ENCODE measurements at regions not wholly inside any gene's neighbourhood (a gene's known extent, or its start where the extent isn't known, plus 50 kb on each side); places are given as distances from the start of the nearest gene placed in this dataset.
A peak's percentile ranks its signal among the peaks of the same experiment; 100 is the strongest.
"Not testable (repeated sequence)": the region's sequence is repeated elsewhere in the genome, so short reads cannot be mapped to it uniquely, and the experiment has no call there.

GRCh38 chr12:68387338-68387737, 55.2 kb upstream of the MDM1 start:
- no peak for DNase-seq

GRCh38 chr12:68389305-68389704, 57.1 kb upstream of the MDM1 start:
- no peak for DNase-seq

DNA sequence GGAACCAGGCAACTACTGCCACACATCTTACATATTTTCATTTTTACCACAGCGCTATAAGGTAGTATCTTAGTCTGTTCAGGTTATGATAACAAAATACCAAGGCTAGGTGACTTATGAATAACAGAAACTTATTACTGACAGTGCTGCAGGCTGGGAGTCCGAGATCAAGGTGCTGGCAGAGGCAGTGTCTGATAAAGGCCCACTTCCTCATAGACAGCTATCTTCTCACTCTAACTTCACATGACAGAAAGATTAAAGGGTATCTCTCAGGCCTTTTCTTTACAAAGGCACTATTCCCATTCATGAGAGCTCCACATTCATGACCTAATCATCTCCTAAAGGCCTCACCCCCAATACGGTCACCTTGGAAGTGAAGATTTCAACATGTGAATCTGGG, 59.8 kb upstream of the MDM1 start:
- DNase-seq: peak; percentile 83

DNA sequence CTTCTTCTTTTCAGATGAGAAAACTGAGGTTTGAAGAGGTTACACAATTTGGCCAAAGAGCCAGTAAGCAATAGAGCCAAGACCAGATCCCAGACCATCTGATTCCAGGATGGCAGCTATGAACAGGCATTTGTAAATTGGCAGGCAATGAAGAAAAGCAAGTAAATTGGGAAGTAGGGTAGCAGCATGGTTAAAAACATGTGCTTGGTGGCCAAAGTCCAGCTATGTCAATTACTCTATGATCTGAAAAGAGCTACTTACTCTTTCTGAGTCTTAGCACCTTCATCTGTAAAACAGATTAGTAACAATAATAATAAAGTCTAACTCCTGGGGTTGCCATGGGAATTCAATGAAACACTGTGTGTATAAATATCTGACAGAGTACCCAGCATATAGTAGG, 60.2 kb upstream of the MDM1 start:
- DNase-seq: no peak

GRCh38 chr12:68393417-68393816, 61.3 kb upstream of the MDM1 start:
- DNase-seq: peak; percentile 50

DNA sequence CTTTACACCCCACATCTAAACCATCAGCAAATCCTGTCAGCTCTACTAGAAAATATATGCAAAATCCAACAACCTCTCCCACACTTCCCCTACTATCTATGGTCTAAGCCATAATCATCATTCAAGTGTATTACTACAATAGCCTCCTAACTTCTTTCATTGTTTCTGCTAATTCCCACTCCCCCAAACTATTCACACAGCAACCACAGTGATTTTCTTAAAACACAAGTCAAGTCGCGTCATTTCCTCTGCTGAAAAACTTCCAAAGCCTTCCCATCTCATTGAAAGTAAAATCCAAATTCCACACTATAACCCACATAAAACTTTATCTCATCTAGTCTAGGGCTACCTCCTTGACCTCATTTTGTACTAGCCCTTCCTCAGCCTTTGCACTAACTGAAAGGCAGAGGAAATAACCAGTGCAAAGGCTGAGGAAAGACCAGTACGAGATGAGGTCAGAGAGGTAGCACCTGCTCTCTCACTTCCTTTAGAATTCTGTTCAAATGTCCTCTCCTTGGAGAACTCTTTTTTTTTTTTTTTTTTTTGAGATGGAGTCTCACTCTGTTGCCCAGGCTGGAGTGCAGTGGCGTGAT, 65.5 kb upstream of the MDM1 start:
- no peak for DNase-seq

DNA sequence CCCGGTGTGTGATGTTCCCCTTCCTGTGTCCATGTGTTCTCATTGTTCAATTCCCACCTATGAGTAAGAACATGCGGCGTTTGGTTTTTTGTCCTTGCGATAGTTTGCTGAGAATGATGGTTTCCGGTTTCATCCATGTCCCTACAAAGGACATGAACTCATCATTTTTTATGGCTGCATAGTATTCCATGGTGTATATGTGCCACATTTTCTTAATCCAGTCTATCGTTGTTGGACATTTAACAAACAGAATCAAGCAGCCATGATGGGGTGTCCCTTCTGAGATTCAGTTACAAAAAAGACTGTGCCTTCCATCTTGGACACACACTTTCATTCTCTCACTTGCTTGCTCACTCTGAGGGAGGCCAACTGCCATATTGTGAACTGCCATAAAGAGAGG, 66.5 kb upstream of the MDM1 start:
- not testable (repeated sequence) for DNase-seq

- no peak for DNase-seq
Measured at GRCh38 chr12:68400226-68400829, 68.2 kb upstream of the MDM1 start.

DNA sequence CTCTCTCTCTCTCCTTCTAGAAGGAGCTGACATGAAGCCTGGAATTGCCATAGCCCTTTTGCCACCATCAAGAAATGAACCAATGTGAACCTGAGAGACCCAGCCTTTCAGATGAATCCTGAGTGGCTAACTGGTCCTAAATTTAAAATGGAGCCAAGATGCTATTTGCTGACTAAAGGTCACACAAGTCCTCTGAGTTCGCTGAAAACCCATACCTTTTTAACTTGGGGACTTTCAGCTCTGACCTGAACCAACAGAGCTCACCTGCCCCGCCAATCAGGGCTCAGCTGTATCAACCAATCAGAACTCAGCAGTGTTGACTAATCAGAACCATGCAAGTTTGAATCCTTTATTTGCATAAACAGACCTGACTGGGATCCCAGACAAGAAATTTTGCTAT, 70.3 kb upstream of the MDM1 start:
- DNase-seq: no peak

- no peak for DNase-seq
Measured at GRCh38 chr12:68403296-68403695, 71.1 kb upstream of the MDM1 start.

- DNase-seq: peak; percentile 72
Measured at GRCh38 chr12:68403711-68404110, 71.5 kb upstream of the MDM1 start.

DNA sequence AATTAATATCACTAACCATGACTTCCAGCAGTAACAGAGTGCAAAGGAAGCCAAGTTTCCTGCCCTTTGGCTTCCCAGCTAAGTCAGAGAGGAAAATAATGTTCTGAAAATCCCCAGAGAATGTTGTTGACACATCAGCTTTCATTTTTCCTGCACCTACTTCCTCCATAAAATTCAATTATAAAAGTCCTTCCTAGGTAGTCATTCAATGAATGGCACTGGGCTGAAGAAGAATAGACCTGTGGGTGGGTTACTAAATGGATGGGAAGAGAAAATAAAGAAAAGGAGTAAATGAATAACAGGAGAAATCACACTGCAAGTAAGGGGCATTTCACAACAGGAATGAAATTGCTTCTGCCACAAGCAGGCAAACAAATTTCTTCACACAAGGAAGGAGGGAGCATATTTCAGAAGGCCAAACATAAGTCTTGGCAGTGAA, 73.2 kb upstream of the MDM1 start:
- DNase-seq: no peak

DNA sequence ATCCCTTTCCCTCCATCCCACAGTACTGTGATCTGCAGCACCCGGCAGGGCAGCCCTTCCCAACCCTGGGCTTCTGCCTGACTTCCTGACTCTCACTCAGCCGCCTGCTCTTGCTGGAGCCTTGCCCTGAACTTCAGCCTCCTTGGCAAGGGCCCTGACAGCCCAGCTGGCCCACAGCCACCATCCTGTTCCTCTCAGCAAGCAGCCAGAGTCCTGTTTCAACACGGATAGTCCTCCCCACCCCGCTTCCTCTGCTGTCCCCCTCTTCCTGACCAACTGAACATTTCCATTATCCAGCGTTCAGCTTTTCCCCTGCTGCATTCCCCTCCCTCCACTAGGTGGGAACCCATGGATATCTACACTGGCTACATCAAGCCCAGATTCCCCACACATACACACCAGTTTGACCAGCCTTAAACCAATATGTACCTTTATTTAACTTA, 74.0 kb upstream of the MDM1 start:
- DNase-seq: no peak

DNA sequence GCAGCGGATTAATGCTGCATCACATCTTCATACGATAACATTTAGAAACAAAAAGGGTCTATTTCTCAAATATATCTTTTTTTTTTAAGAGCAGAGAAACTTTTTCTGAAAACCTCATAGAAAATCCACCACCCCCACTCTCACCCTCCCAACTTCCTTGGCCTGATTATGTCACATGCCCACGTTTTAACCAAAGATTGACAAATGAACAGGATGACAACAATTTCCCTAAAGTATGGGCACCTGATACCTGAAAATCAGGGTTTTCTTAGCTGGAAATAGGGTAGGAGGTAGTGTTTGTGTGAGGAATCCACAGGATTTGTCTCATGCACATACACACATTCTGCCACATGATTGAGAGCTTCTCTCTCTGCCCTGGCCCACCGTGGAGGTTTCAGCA, 74.7 kb upstream of the MDM1 start:
- no peak for DNase-seq

- DNase-seq: no peak
Measured at GRCh38 chr12:68410018-68410660, 78.0 kb upstream of the MDM1 start.

DNA sequence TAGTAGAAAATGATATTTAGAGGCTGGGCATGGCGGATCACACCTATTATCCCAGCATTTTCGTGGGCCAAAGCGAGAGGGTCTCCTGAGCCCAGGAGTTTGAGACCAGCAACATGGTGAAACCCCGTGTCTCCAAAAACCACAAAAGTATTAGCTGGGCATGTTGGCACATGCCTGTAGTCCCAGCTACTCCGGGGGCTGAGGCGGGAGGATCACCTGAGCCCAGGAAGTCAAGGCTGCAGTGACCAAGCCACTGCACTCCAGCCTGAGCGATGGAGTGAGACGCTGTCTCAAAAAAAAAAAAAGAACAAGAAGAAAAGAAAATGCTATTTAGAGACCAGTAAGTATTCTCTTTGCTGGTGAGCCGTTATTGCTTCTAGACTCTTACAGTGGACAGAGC, 79.2 kb upstream of the MDM1 start:
- DNase-seq: no peak

DNA sequence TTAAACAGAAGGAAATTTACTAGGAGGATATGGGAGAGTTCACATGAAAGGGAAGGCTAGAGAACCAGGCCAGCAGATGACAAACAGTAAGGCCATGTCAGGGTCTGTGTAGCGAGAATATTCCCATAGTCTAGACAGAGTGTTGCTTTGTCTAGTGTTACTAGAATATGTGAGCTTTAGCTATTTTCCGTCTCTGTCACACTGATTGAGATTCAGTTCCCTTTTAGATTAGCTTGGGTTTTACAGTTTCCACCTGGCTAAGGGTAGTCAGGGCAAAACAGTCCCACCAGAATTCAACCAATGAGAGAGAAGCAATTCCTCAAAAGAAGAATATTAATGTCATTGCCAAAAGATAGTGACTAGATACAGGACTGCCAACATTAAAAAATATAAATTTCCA, 82.8 kb upstream of the MDM1 start:
- no peak for DNase-seq

GRCh38 chr12:68416350-68416749, 84.2 kb upstream of the MDM1 start:
- no peak for DNase-seq

- no peak for DNase-seq
Measured at GRCh38 chr12:68416826-68417225, 84.7 kb upstream of the MDM1 start.

- DNase-seq: peak; percentile 25
Measured at GRCh38 chr12:68418137-68418460, 85.9 kb upstream of the MDM1 start.

GRCh38 chr12:68420225-68421010, 88.3 kb upstream of the MDM1 start:
- no peak for DNase-seq

DNA sequence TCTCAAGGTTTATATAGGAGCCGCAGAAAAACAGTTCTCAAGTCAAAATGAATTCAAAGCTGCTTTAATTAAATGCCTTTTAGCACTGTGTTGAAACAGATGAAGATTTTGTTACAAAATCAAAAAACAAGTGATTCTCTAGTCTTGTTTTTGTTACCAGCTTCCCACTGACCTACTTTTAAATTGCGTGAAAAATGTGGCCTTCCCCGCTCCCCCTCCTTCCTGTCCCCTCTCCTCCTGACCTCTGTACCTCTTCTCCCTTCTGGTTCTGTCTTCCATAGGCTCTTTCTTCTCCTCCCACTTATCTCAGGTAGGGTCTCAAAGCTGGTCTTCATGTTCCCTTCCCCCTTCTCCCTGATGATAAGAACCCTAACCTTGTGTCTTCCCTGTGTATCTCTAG, 90.0 kb upstream of the MDM1 start:
- DNase-seq: no peak

DNA sequence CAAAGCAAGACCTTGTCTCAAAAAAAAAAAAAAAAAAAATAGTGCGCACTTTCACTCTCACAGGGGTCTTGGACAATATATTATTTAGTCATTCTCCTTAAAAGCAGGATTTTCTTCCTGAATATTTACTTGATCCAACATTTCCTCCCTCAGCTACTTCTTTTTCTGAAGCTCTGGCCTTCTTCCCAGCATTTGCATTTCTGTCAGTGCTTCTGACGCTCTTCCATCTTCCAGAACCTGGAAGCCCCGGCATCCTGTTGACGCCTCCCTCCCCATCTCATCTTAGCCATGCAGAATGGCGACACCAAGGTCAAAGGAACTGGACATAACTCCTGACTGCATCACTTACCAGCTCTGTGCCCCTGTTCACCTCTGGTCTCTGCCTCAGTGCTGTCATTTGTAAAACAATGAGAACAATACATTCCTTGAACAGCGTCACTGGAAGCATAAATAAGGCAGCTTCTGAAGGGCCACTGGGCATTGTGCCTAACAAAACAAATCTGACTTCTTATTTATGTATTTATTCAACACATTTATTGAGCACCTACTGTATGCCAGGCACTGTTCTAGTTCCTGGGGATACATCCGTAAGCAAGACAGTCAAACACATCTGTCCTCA, 90.9 kb upstream of the MDM1 start:
- no peak for DNase-seq

GRCh38 chr12:68425998-68426397, 93.8 kb upstream of the MDM1 start:
- DNase-seq: no peak

Measured in OCI-M1 (cell line).